ENCODE measurements at regions not wholly inside any gene's neighbourhood (a gene's known extent, or its start where the extent isn't known, plus 50 kb on each side); places are given as distances from the start of the nearest gene placed in this dataset.
A peak's percentile ranks its signal among the peaks of the same experiment; 100 is the strongest.

DNA sequence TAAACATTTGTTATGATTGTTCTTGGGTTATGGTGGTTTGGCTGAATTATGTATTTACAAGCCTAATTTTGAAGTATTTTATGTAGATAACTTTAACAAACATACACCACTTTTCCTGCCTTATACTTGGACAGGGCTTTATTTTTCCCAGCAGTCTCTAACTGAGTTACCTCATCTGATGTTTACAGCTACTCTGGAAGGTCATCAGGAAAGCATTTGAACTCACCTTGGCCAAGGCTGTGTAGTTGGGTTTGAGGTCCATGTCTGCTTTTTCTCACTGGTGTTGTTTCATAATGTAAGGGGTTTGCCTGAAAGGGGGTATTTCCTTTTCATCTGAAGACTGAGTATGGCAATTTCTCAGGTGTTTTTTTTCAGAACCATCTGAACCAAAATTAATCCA lies 193.5 kb downstream of the RWDD3 start:
- H3K79me2 ChIP-seq (ENCODE audit: control insufficient read depth in 1 of 2, insufficient read depth in 2 of 2, low read length in 2 of 2): no peaks in the 10 kb centered on the region
- no peak overlapping the region for H4K8ac ChIP-seq (ENCODE audit: extremely low read depth, insufficient read depth, low read length)
- DNase-seq (ENCODE audit: low read depth in 1 of 2, low spot score in 2 of 2) (no peak), FAIRE-seq (no peak)
- H4K20me1 ChIP-seq (replicated peaks in 1 of 2; ENCODE audit: control insufficient read depth in 1 of 2, insufficient read depth in 2 of 2, low read length in 2 of 2): no peaks in the 10 kb centered on the region
- CTCF ChIA-PET (ENCODE audit: partially characterized antibody): interaction anchor here (0.6 to 2.7 kb wide), 3 partner anchors 11 to 367 kb away, joined by 3 to 7 read pairs (median 3); no protein-coding TSS in a partner anchor
- H2BK120ac ChIP-seq (replicated peaks; ENCODE audit: low read depth, low read length): peak overlapping the region; percentile 23
- no peaks in the 10 kb centered on the region for H3K27me3 ChIP-seq (replicated peaks in 1 of 4; ENCODE audit: control insufficient read depth in 3 of 4, extremely low read depth in 1 of 4, insufficient read depth in 3 of 4, low read length in 3 of 4)
- H3K9me3 ChIP-seq (ENCODE audit: insufficient read depth in 2 of 2, low read depth in 1 of 2, low read length in 1 of 2): no peaks in the 10 kb centered on the region
- H3K9ac ChIP-seq (replicated peaks in 1 of 4; ENCODE audit: extremely low read depth in 1 of 4, low read depth in 3 of 4, low read length in 3 of 4): no peak overlapping the region
- H3K18ac ChIP-seq (ENCODE audit: extremely low read depth, low read length): no peak overlapping the region
- H2AK5ac ChIP-seq (ENCODE audit: low read depth, low read length): no peak overlapping the region
- H4K91ac ChIP-seq (replicated peaks; ENCODE audit: insufficient read length, low read length): no peak overlapping the region
- POLR2A ChIA-PET (ENCODE audit: partially characterized antibody): no interaction called here
- no peak overlapping the region for H4K5ac ChIP-seq (ENCODE audit: insufficient read length, low read depth, low read length)
- H2BK15ac ChIP-seq (ENCODE audit: low read length): no peak overlapping the region
- no peak overlapping the region for H3K4me2 ChIP-seq (ENCODE audit: insufficient read depth in 1 of 2, low read depth in 2 of 2, low read length in 2 of 2)
- H3K56ac ChIP-seq (replicated peaks; ENCODE audit: insufficient read length, low read depth, low read length): no peak overlapping the region
- H2BK20ac ChIP-seq (ENCODE audit: low read length): no peak overlapping the region
- H3K27ac ChIP-seq (ENCODE audit: low read depth, low read length): no peak overlapping the region
- no peaks in the 10 kb centered on the region for H3K79me1 ChIP-seq (ENCODE audit: low read depth, low read length)
- H2BK5ac ChIP-seq (ENCODE audit: low read depth, low read length): no peak overlapping the region
- H3K23ac ChIP-seq (ENCODE audit: insufficient read length): no peak overlapping the region
- no peaks in the 10 kb centered on the region for H3K4me1 ChIP-seq (replicated peaks in 1 of 4; ENCODE audit: control insufficient read depth in 3 of 4, insufficient read depth in 4 of 4, low read length in 3 of 4)
- no peak overlapping the region for H2BK12ac ChIP-seq (ENCODE audit: low read depth, low read length)
- H3K4me3 ChIP-seq (ENCODE audit: extremely low read depth in 1 of 4, insufficient read depth in 2 of 4, low read depth in 3 of 4, low read length in 4 of 4): no peak overlapping the region
- no peak overlapping the region for H3K4ac ChIP-seq (replicated peaks; ENCODE audit: insufficient read length, low read depth, low read length)
- H3K14ac ChIP-seq (ENCODE audit: insufficient read length): no peak overlapping the region
- H2AFZ ChIP-seq (ENCODE audit: low read length): no peak overlapping the region
- no peaks in the 10 kb centered on the region for H3K36me3 ChIP-seq (ENCODE audit: control insufficient read depth in 2 of 4, insufficient read depth in 4 of 4, low read length in 3 of 4)
- H3K23me2 ChIP-seq (ENCODE audit: low read depth, low read length): no peaks in the 10 kb centered on the region; the same call in 1 of the 2 replicates
- no peak for TF ChIP-seq MAFK (IDR thresholded peaks at IDR 0.05; ENCODE audit: low read depth, low read length)
- no peak for TF ChIP-seq SUZ12 (IDR thresholded peaks at IDR 0.05; ENCODE audit: low read length)
- no peak for TF ChIP-seq CEBPB (IDR thresholded peaks at IDR 0.05; ENCODE audit: low read depth, low read length)
- no peak for TF ChIP-seq SIN3A (conservative IDR thresholded peaks at IDR 0.05 in 1 of 2, IDR thresholded peaks at IDR 0.05 in 1 of 2; ENCODE audit: low read depth in 1 of 2, low read length in 2 of 2)
- no peak for TF ChIP-seq POLR2AphosphoS5 (IDR thresholded peaks at IDR 0.05; ENCODE audit: low read depth, low read length)
- no peak for TF ChIP-seq SP1 (IDR thresholded peaks at IDR 0.05; ENCODE audit: low read depth, low read length)
- TF ChIP-seq E2F6 (IDR thresholded peaks at IDR 0.05): no peak
- TF ChIP-seq CHD2 (IDR thresholded peaks at IDR 0.05; ENCODE audit: low read length): no peak
- TF ChIP-seq CBX5 (IDR thresholded peaks at IDR 0.05; ENCODE audit: low read depth, low read length): no peak
- no peak for TF ChIP-seq FOSL1 (IDR thresholded peaks at IDR 0.05; ENCODE audit: insufficient read depth, low read depth, low read length)
- no peak for TF ChIP-seq CTBP2 (IDR thresholded peaks at IDR 0.05; ENCODE audit: borderline replicate concordance, insufficient read depth, insufficient read length, low read length)
- no peak for TF ChIP-seq SRF (IDR thresholded peaks at IDR 0.05; ENCODE audit: low read depth, low read length)
- no peak for TF ChIP-seq TEAD4 (IDR thresholded peaks at IDR 0.05; ENCODE audit: low read depth, low read length)
- TF ChIP-seq HDAC6 (IDR thresholded peaks at IDR 0.05; ENCODE audit: low read depth, low read length): no peak
- TF ChIP-seq HDAC2 (IDR thresholded peaks at IDR 0.05; ENCODE audit: borderline replicate concordance in 1 of 2, low read depth in 2 of 2, low read length in 2 of 2): no peak
- no peak for TF ChIP-seq TCF12 (IDR thresholded peaks at IDR 0.05; ENCODE audit: low read depth, low read length)

Measured in H1 (cell line).